HEK293T (cell line): ENCODE measurements at regions not wholly inside any gene's neighbourhood (a gene's known extent, or its start where the extent isn't known, plus 50 kb on each side); places are given as distances from the start of the nearest gene placed in this dataset.

Source experiments
- BHLHE40 ChIP-seq: fragments of 450-650 bp; IDR thresholded peaks from 2 replicates; pipeline ENCODE4 v1.6.1; 2016; ENCODE audit warnings: mild to moderate bottlenecking, moderate library complexity, borderline replicate concordance
- FOXM1 ChIP-seq: fragments of 450-650 bp; IDR thresholded peaks from 2 replicates; pipeline ENCODE4 v1.6.1; 2017; ENCODE audit warnings: mild to moderate bottlenecking, borderline replicate concordance

DNA sequence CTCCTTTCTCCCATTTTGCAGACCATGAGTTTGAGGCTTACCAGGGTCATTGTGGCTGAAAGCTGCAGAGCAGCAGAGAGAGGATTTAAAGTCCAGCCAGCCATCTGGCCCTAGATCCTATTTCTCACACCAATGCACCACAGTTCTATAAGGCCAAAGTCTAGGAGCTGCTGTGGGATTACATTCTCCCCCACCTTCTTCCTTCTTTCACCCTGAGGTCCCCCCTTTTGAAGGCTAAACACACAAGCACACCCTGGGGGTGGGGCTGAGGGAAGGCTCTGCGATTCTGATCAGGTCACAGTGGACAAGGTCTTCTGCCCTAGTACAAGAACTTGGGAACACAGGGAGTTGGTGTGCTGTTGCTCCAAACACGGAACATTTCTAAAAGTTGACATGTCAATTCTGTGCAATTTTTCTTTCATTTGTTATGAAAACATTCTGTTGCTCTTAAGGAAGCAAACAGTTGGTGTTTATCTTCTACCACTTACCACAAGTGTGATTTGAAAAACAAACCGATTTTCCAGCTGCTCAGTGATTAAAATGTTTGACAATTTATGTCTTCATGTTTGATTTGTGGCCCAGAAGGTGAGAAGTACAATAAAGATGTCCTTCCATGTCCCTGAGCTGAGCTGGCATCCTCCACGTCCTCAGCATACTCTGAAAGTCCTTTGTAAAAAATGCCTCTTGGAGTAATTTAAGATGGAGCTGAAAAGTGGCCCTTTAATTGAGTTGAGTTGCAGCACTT, 271.6 kb upstream of the PPP2R2D start:
- TF ChIP-seq FOXM1 (no peak), BHLHE40 (no peak)
